ENCODE measurements at regions not wholly inside any gene's neighbourhood (a gene's known extent, or its start where the extent isn't known, plus 50 kb on each side); places are given as distances from the start of the nearest gene placed in this dataset.
"Not testable (repeated sequence)": the region's sequence is repeated elsewhere in the genome, so short reads cannot be mapped to it uniquely, and the experiment has no call there.

- Histone ChIP-seq H3K27me3 (ENCODE audit: insufficient read depth, low read length, poor library complexity, severe bottlenecking) (no peaks in the 10 kb centered on the region), H3K9me2 (replicated peaks; ENCODE audit: low read depth, low read length) (no peaks in the 10 kb centered on the region), H3K4me3 (ENCODE audit: low read length, poor library complexity, severe bottlenecking) (no peak overlapping the region), H3K79me2 (ENCODE audit: insufficient read depth, low read length) (no peaks in the 10 kb centered on the region), H3F3A (ENCODE audit: low read depth) (no peaks in the 10 kb centered on the region), H3K9ac (ENCODE audit: low read depth, low read length, poor library complexity, severe bottlenecking) (no peak overlapping the region), H2AFZ (ENCODE audit: low read length) (no peak overlapping the region), H4K20me1 (ENCODE audit: insufficient read depth, low read length, poor library complexity, severe bottlenecking) (no peaks in the 10 kb centered on the region), H3K4me1 (ENCODE audit: insufficient read depth, low read length, poor library complexity, severe bottlenecking) (no peaks in the 10 kb centered on the region), H3K36me3 (ENCODE audit: insufficient read depth, low read length) (no peaks in the 10 kb centered on the region), H3K4me2 (ENCODE audit: low read depth, low read length, poor library complexity, severe bottlenecking) (no peak overlapping the region), H3K9me3 (ENCODE audit: insufficient read depth, low read depth, low read length) (no peaks in the 10 kb centered on the region; the same call in 1 of the 2 replicates)
- TF ChIP-seq EZH2phosphoT487 (IDR thresholded peaks at IDR 0.05; ENCODE audit: borderline replicate concordance) (no peak), CTCF (conservative IDR thresholded peaks at IDR 0.05; ENCODE audit: low read length) (no peak)
Measured at GRCh38 chr4:110332483-110332882, 134.1 kb upstream of the ELOVL6 start.

- not testable (repeated sequence) for H4K20me1 ChIP-seq (ENCODE audit: insufficient read depth, low read length, poor library complexity, severe bottlenecking); H3K4me1 ChIP-seq (ENCODE audit: insufficient read depth, low read length, poor library complexity, severe bottlenecking); H3K9ac ChIP-seq (ENCODE audit: low read depth, low read length, poor library complexity, severe bottlenecking); H3K36me3 ChIP-seq (ENCODE audit: insufficient read depth, low read length); H3K9me2 ChIP-seq (replicated peaks; ENCODE audit: low read depth, low read length); H3K4me2 ChIP-seq (ENCODE audit: low read depth, low read length, poor library complexity, severe bottlenecking); H3K9me3 ChIP-seq (ENCODE audit: insufficient read depth, low read depth, low read length); H3K4me3 ChIP-seq (ENCODE audit: low read length, poor library complexity, severe bottlenecking); H2AFZ ChIP-seq (ENCODE audit: low read length); H3K27me3 ChIP-seq (ENCODE audit: insufficient read depth, low read length, poor library complexity, severe bottlenecking); H3F3A ChIP-seq (ENCODE audit: low read depth); H3K79me2 ChIP-seq (ENCODE audit: insufficient read depth, low read length)
Measured at GRCh38 chr4:110326426-110326825, 128.0 kb upstream of the ELOVL6 start.

GRCh38 chr4:110310795-110311194 lies 112.4 kb upstream of the ELOVL6 start:
- H4K20me1 ChIP-seq (ENCODE audit: insufficient read depth, low read length, poor library complexity, severe bottlenecking): no peaks in the 10 kb centered on the region
- no peaks in the 10 kb centered on the region for H3K9me2 ChIP-seq (replicated peaks; ENCODE audit: low read depth, low read length)
- H3K27me3 ChIP-seq (ENCODE audit: insufficient read depth, low read length, poor library complexity, severe bottlenecking): no peaks in the 10 kb centered on the region
- no peaks in the 10 kb centered on the region for H3K4me1 ChIP-seq (ENCODE audit: insufficient read depth, low read length, poor library complexity, severe bottlenecking)
- H3K4me3 ChIP-seq (ENCODE audit: low read length, poor library complexity, severe bottlenecking): no peak overlapping the region
- no peak for TF ChIP-seq EZH2phosphoT487 (IDR thresholded peaks at IDR 0.05; ENCODE audit: borderline replicate concordance)
- no peak for TF ChIP-seq CTCF (conservative IDR thresholded peaks at IDR 0.05; ENCODE audit: low read length)
- H3F3A ChIP-seq (ENCODE audit: low read depth): no peaks in the 10 kb centered on the region
- peak overlapping the region; percentile 44; the same call in 1 of the 2 replicates for H2AFZ ChIP-seq (ENCODE audit: low read length)
- no peak overlapping the region for H3K9ac ChIP-seq (ENCODE audit: low read depth, low read length, poor library complexity, severe bottlenecking)
- H3K36me3 ChIP-seq (ENCODE audit: insufficient read depth, low read length): no peaks in the 10 kb centered on the region
- H3K79me2 ChIP-seq (ENCODE audit: insufficient read depth, low read length): no peaks in the 10 kb centered on the region
- H3K9me3 ChIP-seq (ENCODE audit: insufficient read depth, low read depth, low read length): no peaks in the 10 kb centered on the region
- no peak overlapping the region for H3K4me2 ChIP-seq (ENCODE audit: low read depth, low read length, poor library complexity, severe bottlenecking)

GRCh38 chr4:110309675-110310074 lies 111.3 kb upstream of the ELOVL6 start:
- no peaks in the 10 kb centered on the region for H3K27me3 ChIP-seq (ENCODE audit: insufficient read depth, low read length, poor library complexity, severe bottlenecking)
- H3K9me3 ChIP-seq (ENCODE audit: insufficient read depth, low read depth, low read length): no peaks in the 10 kb centered on the region
- no peaks in the 10 kb centered on the region for H4K20me1 ChIP-seq (ENCODE audit: insufficient read depth, low read length, poor library complexity, severe bottlenecking)
- H2AFZ ChIP-seq (ENCODE audit: low read length): no peak overlapping the region
- H3K9me2 ChIP-seq (replicated peaks; ENCODE audit: low read depth, low read length): no peaks in the 10 kb centered on the region
- H3K4me1 ChIP-seq (ENCODE audit: insufficient read depth, low read length, poor library complexity, severe bottlenecking): no peaks in the 10 kb centered on the region
- no peaks in the 10 kb centered on the region for H3F3A ChIP-seq (ENCODE audit: low read depth)
- TF ChIP-seq EZH2phosphoT487 (IDR thresholded peaks at IDR 0.05; ENCODE audit: borderline replicate concordance): no peak
- H3K4me3 ChIP-seq (ENCODE audit: low read length, poor library complexity, severe bottlenecking): no peak overlapping the region
- no peak overlapping the region for H3K4me2 ChIP-seq (ENCODE audit: low read depth, low read length, poor library complexity, severe bottlenecking)
- H3K36me3 ChIP-seq (ENCODE audit: insufficient read depth, low read length): no peaks in the 10 kb centered on the region
- H3K9ac ChIP-seq (ENCODE audit: low read depth, low read length, poor library complexity, severe bottlenecking): no peak overlapping the region
- H3K79me2 ChIP-seq (ENCODE audit: insufficient read depth, low read length): no peaks in the 10 kb centered on the region
